Osteoblast (primary cell): ENCODE measurements at regions not wholly inside any gene's neighbourhood (a gene's known extent, or its start where the extent isn't known, plus 50 kb on each side); places are given as distances from the start of the nearest gene placed in this dataset.

ENCODE experiments used
- DNase-seq: peaks from one replicate; pipeline ENCODE4 v3.0.0; 2011; ENCODE audit warnings: low spot score, mixed read lengths; ENCODE audit not compliant: insufficient read length; ENCODE audit errors: missing footprints
- H2AFZ ChIP-seq: 2 replicates; pipeline ENCODE4 v1.6.0; 2011; ENCODE audit warnings: mild to moderate bottlenecking, low read length
- H3K27ac ChIP-seq: 2 replicates; pipeline ENCODE4 v1.5.1; 2011; ENCODE audit warnings: mild to moderate bottlenecking, low read depth, low read length, moderate library complexity
- H3K27me3 ChIP-seq: 2 replicates; pipeline ENCODE4 v1.6.0; 2012; ENCODE audit warnings: mild to moderate bottlenecking, control low read depth, inconsistent platforms, low read length, moderate library complexity; ENCODE audit not compliant: insufficient read depth
- H3K36me3 ChIP-seq: 2 replicates; pipeline ENCODE4 v1.5.1; 2011; ENCODE audit warnings: mild to moderate bottlenecking, low read length, control low read depth, moderate library complexity; ENCODE audit not compliant: insufficient read depth
- H3K4me1 ChIP-seq: 2 replicates; pipeline ENCODE4 v1.5.1; 2011; ENCODE audit warnings: mild to moderate bottlenecking, low read length, control low read depth, moderate library complexity; ENCODE audit not compliant: insufficient read depth
- H3K4me2 ChIP-seq: 2 replicates; pipeline ENCODE4 v1.6.0; 2011; ENCODE audit warnings: mild to moderate bottlenecking, low read length; ENCODE audit not compliant: insufficient read depth
- H3K4me3 ChIP-seq: fragments of 200-600 bp; sonication (generic); 3 replicates; pipeline ENCODE4 v1.5.1; 2012; ENCODE audit warnings: mild to moderate bottlenecking, low read length, inconsistent platforms; ENCODE audit not compliant: insufficient read depth
- H3K79me2 ChIP-seq: 2 replicates; pipeline ENCODE4 v1.6.0; 2012; ENCODE audit warnings: mild to moderate bottlenecking, low read length, control low read depth, inconsistent platforms; ENCODE audit not compliant: insufficient read depth
- H3K9me3 ChIP-seq: 2 replicates; pipeline ENCODE4 v1.5.1; 2011; ENCODE audit warnings: low read depth, low read length, control low read depth
- H4K20me1 ChIP-seq: 2 replicates; pipeline ENCODE4 v1.6.0; 2012; ENCODE audit warnings: mild to moderate bottlenecking, low read length, control low read depth; ENCODE audit not compliant: insufficient read depth
- TF ChIP-seq, protein P1 (sequence below): IDR thresholded peaks from 2 replicates; pipeline ENCODE4 v1.5.1; 2011; ENCODE audit warnings: mild to moderate bottlenecking, low read depth, low read length, moderate library complexity; ENCODE audit errors: extremely low read depth

GRCh38 chr18:38470421-38470820 lies 904.8 kb upstream of the CELF4 start:
- no peak for DNase-seq
- Histone ChIP-seq H3K9me3 (peaks cover 4% of the 10 kb centered on the region), H3K79me2 (no peaks in the 10 kb centered on the region), H2AFZ (no peak overlapping the region), H3K4me2 (no peak overlapping the region), H4K20me1 (no peaks in the 10 kb centered on the region), H3K4me1 (no peaks in the 10 kb centered on the region), H3K27ac (no peak overlapping the region), H3K36me3 (no peaks in the 10 kb centered on the region), H3K4me3 (no peak overlapping the region), H3K27me3 (no peaks in the 10 kb centered on the region)
- TF ChIP-seq, protein P1, sequence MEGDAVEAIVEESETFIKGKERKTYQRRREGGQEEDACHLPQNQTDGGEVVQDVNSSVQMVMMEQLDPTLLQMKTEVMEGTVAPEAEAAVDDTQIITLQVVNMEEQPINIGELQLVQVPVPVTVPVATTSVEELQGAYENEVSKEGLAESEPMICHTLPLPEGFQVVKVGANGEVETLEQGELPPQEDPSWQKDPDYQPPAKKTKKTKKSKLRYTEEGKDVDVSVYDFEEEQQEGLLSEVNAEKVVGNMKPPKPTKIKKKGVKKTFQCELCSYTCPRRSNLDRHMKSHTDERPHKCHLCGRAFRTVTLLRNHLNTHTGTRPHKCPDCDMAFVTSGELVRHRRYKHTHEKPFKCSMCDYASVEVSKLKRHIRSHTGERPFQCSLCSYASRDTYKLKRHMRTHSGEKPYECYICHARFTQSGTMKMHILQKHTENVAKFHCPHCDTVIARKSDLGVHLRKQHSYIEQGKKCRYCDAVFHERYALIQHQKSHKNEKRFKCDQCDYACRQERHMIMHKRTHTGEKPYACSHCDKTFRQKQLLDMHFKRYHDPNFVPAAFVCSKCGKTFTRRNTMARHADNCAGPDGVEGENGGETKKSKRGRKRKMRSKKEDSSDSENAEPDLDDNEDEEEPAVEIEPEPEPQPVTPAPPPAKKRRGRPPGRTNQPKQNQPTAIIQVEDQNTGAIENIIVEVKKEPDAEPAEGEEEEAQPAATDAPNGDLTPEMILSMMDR: no peak

DNA sequence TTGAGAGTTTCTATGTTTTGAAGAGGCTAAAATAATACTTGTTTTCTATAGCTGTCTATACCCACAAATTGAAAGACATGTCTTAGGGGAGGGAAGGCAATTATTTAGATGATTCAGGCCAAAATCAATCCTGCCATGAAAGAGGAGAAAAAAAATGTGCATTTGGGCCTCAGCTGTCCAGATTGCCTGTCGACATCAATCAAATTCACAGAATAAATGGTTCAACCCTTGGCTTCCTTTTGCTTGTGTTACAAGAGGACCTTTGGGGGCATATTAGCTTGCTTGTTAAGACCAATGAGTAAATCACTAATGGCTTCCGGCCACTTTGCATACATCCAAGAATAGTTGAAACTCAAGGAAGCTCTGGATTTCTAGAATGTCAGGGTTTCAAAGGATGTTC lies 900.8 kb upstream of the CELF4 start:
- Histone ChIP-seq H3K4me3 (no peak overlapping the region), H3K9me3 (peaks cover 4% of the 10 kb centered on the region), H3K79me2 (no peaks in the 10 kb centered on the region), H3K4me2 (no peak overlapping the region), H4K20me1 (no peaks in the 10 kb centered on the region), H3K27ac (no peak overlapping the region), H3K36me3 (no peaks in the 10 kb centered on the region), H2AFZ (no peak overlapping the region), H3K4me1 (no peaks in the 10 kb centered on the region), H3K27me3 (no peaks in the 10 kb centered on the region)
- DNase-seq: no peak
- TF ChIP-seq, protein P1: no peak

- no peak overlapping the region for H3K4me2 ChIP-seq
- H4K20me1 ChIP-seq: no peaks in the 10 kb centered on the region
- H3K4me3 ChIP-seq: no peak overlapping the region
- no peaks in the 10 kb centered on the region for H3K79me2 ChIP-seq
- no peak overlapping the region for H2AFZ ChIP-seq
- no peak for DNase-seq
- no peak overlapping the region for H3K27ac ChIP-seq
- H3K9me3 ChIP-seq: peaks cover 4% of the 10 kb centered on the region
- TF ChIP-seq, protein P1: no peak
- no peaks in the 10 kb centered on the region for H3K4me1 ChIP-seq
- H3K27me3 ChIP-seq: no peaks in the 10 kb centered on the region
- H3K36me3 ChIP-seq: no peaks in the 10 kb centered on the region
These were observed 898.4 kb upstream of the CELF4 start for GRCh38 chr18:38464024-38464423.

DNA sequence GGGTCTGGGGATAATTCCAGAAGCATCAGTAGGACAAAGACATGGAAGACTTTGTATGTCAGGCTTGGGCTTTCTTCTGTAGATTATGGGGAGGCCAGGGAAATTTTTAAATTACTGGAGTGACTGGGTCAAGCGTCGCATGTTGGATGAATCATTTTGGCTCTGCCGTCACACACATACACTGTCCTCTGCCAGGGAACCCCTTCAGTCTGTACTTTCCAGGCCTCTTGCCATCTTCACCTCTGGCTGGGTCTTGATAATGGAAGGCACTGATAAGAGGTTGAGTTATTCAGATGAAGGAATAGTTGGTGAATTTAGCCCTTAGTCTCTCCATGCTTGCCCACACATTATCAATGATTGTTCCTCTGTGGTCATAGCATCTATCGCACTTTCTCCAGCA lies 895.1 kb upstream of the CELF4 start:
- no peaks in the 10 kb centered on the region for H3K36me3 ChIP-seq
- H2AFZ ChIP-seq: no peak overlapping the region
- H3K27ac ChIP-seq: no peak overlapping the region
- H3K4me1 ChIP-seq: no peaks in the 10 kb centered on the region
- no peaks in the 10 kb centered on the region for H3K79me2 ChIP-seq
- DNase-seq: no peak
- TF ChIP-seq, protein P1: no peak
- H3K4me2 ChIP-seq: no peak overlapping the region
- H3K9me3 ChIP-seq: no peaks in the 10 kb centered on the region
- H3K27me3 ChIP-seq: no peaks in the 10 kb centered on the region
- H4K20me1 ChIP-seq: no peaks in the 10 kb centered on the region
- H3K4me3 ChIP-seq: no peak overlapping the region
